HS-5 (cell line): ENCODE measurements at regions not wholly inside any gene's neighbourhood (a gene's known extent, or its start where the extent isn't known, plus 50 kb on each side); places are given as distances from the start of the nearest gene placed in this dataset.
"Not testable (repeated sequence)": the region's sequence is repeated elsewhere in the genome, so short reads cannot be mapped to it uniquely, and the experiment has no call there.

Experiments
- DNase-seq: peaks from one replicate; pipeline ENCODE4 v3.0.0-alpha.2; 2012; ENCODE audit warnings: low read depth

- DNase-seq = no peak
These were observed 258.9 kb downstream of the KCNRG start for GRCh38 chr13:50274181-50274580.

GRCh38 chr13:50275392-50276063 is 260.3 kb downstream of the KCNRG start:
- no peak for DNase-seq

GRCh38 chr13:50276550-50276949 is 261.3 kb downstream of the KCNRG start:
- DNase-seq = no peak

- DNase-seq = no peak
These were observed 261.9 kb downstream of the KCNRG start for GRCh38 chr13:50277127-50277526.

- DNase-seq = no peak
These were observed 262.7 kb downstream of the KCNRG start for GRCh38 chr13:50277906-50278305.

GRCh38 chr13:50280441-50280937 is 265.2 kb downstream of the KCNRG start:
- no peak for DNase-seq

GRCh38 chr13:50282016-50282415 is 266.8 kb downstream of the KCNRG start:
- DNase-seq = no peak

- no peak for DNase-seq
These were observed 267.8 kb downstream of the KCNRG start for GRCh38 chr13:50283017-50283416.

- no peak for DNase-seq
These were observed 269.3 kb downstream of the KCNRG start for GRCh38 chr13:50284540-50284939.

- DNase-seq = no peak
These were observed 270.0 kb downstream of the KCNRG start for GRCh38 chr13:50285283-50285682.

- no peak for DNase-seq
These were observed 271.1 kb downstream of the KCNRG start for GRCh38 chr13:50286324-50286723.

- no peak for DNase-seq
These were observed 274.9 kb downstream of the KCNRG start for GRCh38 chr13:50290186-50290585.

GRCh38 chr13:50291611-50292010 is 276.4 kb downstream of the KCNRG start:
- no peak for DNase-seq

GRCh38 chr13:50292081-50292480 is 276.8 kb downstream of the KCNRG start:
- DNase-seq = no peak

GRCh38 chr13:50294425-50294824 is 279.2 kb downstream of the KCNRG start:
- DNase-seq = not testable (repeated sequence)

- no peak for DNase-seq
These were observed 284.5 kb downstream of the KCNRG start for GRCh38 chr13:50299546-50300249.

GRCh38 chr13:50303963-50304721 is 288.9 kb downstream of the KCNRG start:
- no peak for DNase-seq

GRCh38 chr13:50306156-50306555 is 290.9 kb downstream of the KCNRG start:
- DNase-seq = no peak

GRCh38 chr13:50309318-50309717 is 294.1 kb downstream of the KCNRG start:
- DNase-seq = no peak

- DNase-seq = no peak
These were observed 294.8 kb downstream of the KCNRG start for GRCh38 chr13:50309882-50310594.

- DNase-seq = no peak
These were observed 295.5 kb downstream of the KCNRG start for GRCh38 chr13:50310734-50311133.

- no peak for DNase-seq
These were observed 303.6 kb downstream of the KCNRG start for GRCh38 chr13:50318887-50319286.
